Liver (tissue), 3 donors: ENCODE measurements at regions not wholly inside any gene's neighbourhood (a gene's known extent, or its start where the extent isn't known, plus 50 kb on each side); places are given as distances from the start of the nearest gene placed in this dataset.

Experiments
- ATF3 ChIP-seq: IDR thresholded peaks from 2 replicates; pipeline ENCODE4 v1.6.1; 2016; ENCODE audit warnings: antibody characterized with exemption
- CTCF ChIP-seq: fragments of 150-350 bp; IDR thresholded peaks from 2 replicates; pipeline ENCODE4 v1.5.1; 2017; ENCODE audit warnings: improper control_type of control experiment, low read depth, low read length; ENCODE audit not compliant: missing input control
- MAX ChIP-seq: IDR thresholded peaks from 2 replicates; pipeline ENCODE4 v1.6.1; 2016; ENCODE audit warnings: antibody characterized with exemption
- donor health status: healthy.
- donor health status: healthy.

- TF ChIP-seq MAX (no peak), CTCF (no peak), ATF3 (no peak)
These were observed 241.6 kb downstream of the SUCLG1 start for GRCh38 chr2:84217456-84217855.
